GM23248 (cell line): ENCODE measurements at regions not wholly inside any gene's neighbourhood (a gene's known extent, or its start where the extent isn't known, plus 50 kb on each side); places are given as distances from the start of the nearest gene placed in this dataset.

Source experiments
- DNase-seq: peaks from one replicate; pipeline ENCODE4 v3.0.0-alpha.2; 2015
- H2AFZ ChIP-seq: fragments of 200-600 bp; sonication (generic); 2 replicates; pipeline ENCODE4 v1.6.1; 2016; ENCODE audit warnings: antibody characterized with exemption
- H3F3A ChIP-seq: fragments of 200-600 bp; sonication (generic); 2 replicates; pipeline ENCODE4 v1.6.1; 2016; ENCODE audit warnings: mild to moderate bottlenecking, antibody characterized with exemption, mixed run types; ENCODE audit not compliant: insufficient read depth
- H3K27ac ChIP-seq: fragments of 200-600 bp; sonication (generic); 2 replicates; pipeline ENCODE4 v1.5.1; 2016; ENCODE audit warnings: mild to moderate bottlenecking
- H3K27me3 ChIP-seq: fragments of 200-600 bp; sonication (generic); replicated peaks from 2 replicates; pipeline ENCODE4 v1.6.1; 2016; ENCODE audit warnings: mild to moderate bottlenecking; ENCODE audit not compliant: insufficient read depth
- H3K36me3 ChIP-seq: fragments of 200-600 bp; sonication (generic); 2 replicates; pipeline ENCODE4 v1.6.1; 2016; ENCODE audit warnings: low read depth, mild to moderate bottlenecking
- H3K4me1 ChIP-seq: fragments of 200-600 bp; sonication (generic); 2 replicates; pipeline ENCODE4 v1.6.1; 2016; ENCODE audit warnings: mild to moderate bottlenecking; ENCODE audit not compliant: insufficient read depth
- H3K4me2 ChIP-seq: fragments of 200-600 bp; sonication (generic); one replicate; pipeline ENCODE4 v1.6.1; 2016; ENCODE audit warnings: mild to moderate bottlenecking; ENCODE audit not compliant: unreplicated experiment
- H3K4me3 ChIP-seq: fragments of 200-600 bp; sonication (generic); 2 replicates; pipeline ENCODE4 v1.5.1; 2016; ENCODE audit warnings: mild to moderate bottlenecking
- H3K79me2 ChIP-seq: fragments of 200-600 bp; sonication (generic); 2 replicates; pipeline ENCODE4 v1.6.1; 2016; ENCODE audit warnings: mild to moderate bottlenecking; ENCODE audit not compliant: insufficient read depth
- H3K9ac ChIP-seq: fragments of 200-600 bp; sonication (generic); 2 replicates; pipeline ENCODE4 v1.6.1; 2016; ENCODE audit warnings: mild to moderate bottlenecking
- H3K9me2 ChIP-seq: fragments of 200-600 bp; sonication (generic); 2 replicates; pipeline ENCODE4 v1.6.1; 2016; ENCODE audit warnings: mixed run types, mild to moderate bottlenecking, moderate library complexity; ENCODE audit not compliant: insufficient read depth
- H3K9me3 ChIP-seq: fragments of 200-600 bp; sonication (generic); one replicate; pipeline ENCODE4 v1.6.1; 2017; ENCODE audit warnings: low read depth
- H4K20me1 ChIP-seq: fragments of 200-600 bp; sonication (generic); 2 replicates; pipeline ENCODE4 v1.6.0; 2016; ENCODE audit not compliant: insufficient read depth
- EZH2 ChIP-seq: fragments of 200-600 bp; sonication (generic); IDR thresholded peaks from 2 replicates; pipeline ENCODE4 v1.6.1; 2018; ENCODE audit warnings: antibody characterized with exemption, mild to moderate bottlenecking; ENCODE audit not compliant: insufficient read depth, poor library complexity, severe bottlenecking
- EZH2phosphoT487 ChIP-seq: fragments of 200-600 bp; sonication (generic); IDR thresholded peaks from 2 replicates; pipeline ENCODE4 v1.6.1; 2018; ENCODE audit warnings: antibody characterized with exemption, moderate library complexity, mild to moderate bottlenecking, low read depth; ENCODE audit not compliant: insufficient read depth
- WGBS, 2 experiments: methylation state at CpG; one replicate each; pipeline ENCODE4 v1.1.6; 2015 to 2017; ENCODE audit warnings: low lambda C conversion rate in 2 of 2, low coverage in 1 of 2; ENCODE audit errors: missing lambda C conversion rate in 2 of 2; 5-methylcytosine and 5-hydroxymethylcytosine counted together
- in situ Hi-C: fragments of 300-500 bp; cut with MboI; formaldehyde crosslinking; loops from 2 replicates; pipeline ENCODE4 v1.15.0; 2020

- Histone ChIP-seq H3K9me2 (no peaks in the 10 kb centered on the region), H3K4me2 (no peak overlapping the region), H4K20me1 (no peaks in the 10 kb centered on the region), H3K27ac (no peak overlapping the region), H3K4me3 (no peak overlapping the region), H3F3A (no peaks in the 10 kb centered on the region), H3K27me3 (no peaks in the 10 kb centered on the region), H3K79me2 (no peaks in the 10 kb centered on the region), H3K9ac (no peak overlapping the region), H3K36me3 (no peaks in the 10 kb centered on the region), H2AFZ (no peak overlapping the region), H3K4me1 (no peaks in the 10 kb centered on the region), H3K9me3 (no peaks in the 10 kb centered on the region)
- DNase-seq, result no peak
- in situ Hi-C loops, result no loop called here
- TF ChIP-seq EZH2phosphoT487, result no peak
- TF ChIP-seq EZH2, result no peak
- WGBS, 2 experiments, result 45 to 56% methylated on average over 4 of the region's 4 CpGs
Measured at GRCh38 chr5:4424895-4425294, 715.2 kb upstream of the ADAMTS16 start.

- in situ Hi-C loops, result no loop called here
- 34 to 40% methylated on average over 2 of the region's 2 CpGs for WGBS, 2 experiments
- TF ChIP-seq EZH2phosphoT487 (no peak), EZH2 (no peak)
- Histone ChIP-seq H3K79me2 (no peaks in the 10 kb centered on the region), H3K4me3 (no peak overlapping the region), H3K27me3 (no peaks in the 10 kb centered on the region), H3K4me2 (no peak overlapping the region), H2AFZ (no peak overlapping the region), H3K4me1 (no peaks in the 10 kb centered on the region), H3K27ac (no peak overlapping the region), H3K36me3 (no peaks in the 10 kb centered on the region), H3F3A (no peaks in the 10 kb centered on the region), H4K20me1 (no peaks in the 10 kb centered on the region), H3K9me3 (no peaks in the 10 kb centered on the region), H3K9ac (no peak overlapping the region), H3K9me2 (no peaks in the 10 kb centered on the region)
- DNase-seq, result no peak
Measured at GRCh38 chr5:4440536-4440935, 699.6 kb upstream of the ADAMTS16 start.

GRCh38 chr5:4442221-4442620, 697.9 kb upstream of the ADAMTS16 start:
- no peaks in the 10 kb centered on the region for H3K4me1 ChIP-seq
- no peaks in the 10 kb centered on the region for H3K27me3 ChIP-seq
- WGBS, 2 experiments, result 39 to 47% methylated on average over 4 of the region's 4 CpGs
- H3K4me3 ChIP-seq, result no peak overlapping the region
- H3K79me2 ChIP-seq, result no peaks in the 10 kb centered on the region
- H3K36me3 ChIP-seq, result no peaks in the 10 kb centered on the region
- H3K9ac ChIP-seq, result no peak overlapping the region
- no peaks in the 10 kb centered on the region for H3K9me3 ChIP-seq
- no peaks in the 10 kb centered on the region for H3F3A ChIP-seq
- H4K20me1 ChIP-seq, result no peaks in the 10 kb centered on the region
- DNase-seq, result no peak
- TF ChIP-seq EZH2phosphoT487 (no peak), EZH2 (no peak)
- H3K4me2 ChIP-seq, result no peak overlapping the region
- no peak overlapping the region for H3K27ac ChIP-seq
- in situ Hi-C loops, result no loop called here
- H2AFZ ChIP-seq, result no peak overlapping the region
- no peaks in the 10 kb centered on the region for H3K9me2 ChIP-seq

- Histone ChIP-seq H3K27ac (no peak overlapping the region), H4K20me1 (no peaks in the 10 kb centered on the region), H3F3A (no peaks in the 10 kb centered on the region), H3K79me2 (no peaks in the 10 kb centered on the region), H3K9ac (no peak overlapping the region), H3K4me2 (no peak overlapping the region), H3K4me1 (no peaks in the 10 kb centered on the region), H3K36me3 (no peaks in the 10 kb centered on the region), H3K4me3 (no peak overlapping the region), H3K27me3 (no peaks in the 10 kb centered on the region), H3K9me3 (no peaks in the 10 kb centered on the region), H3K9me2 (no peaks in the 10 kb centered on the region), H2AFZ (no peak overlapping the region)
- TF ChIP-seq EZH2, result no peak
- WGBS, 2 experiments, result 51 to 58% methylated on average over 1 of the region's 1 CpG
- DNase-seq, result no peak
- in situ Hi-C loops, result no loop called here
Measured at GRCh38 chr5:4447657-4448056, 692.5 kb upstream of the ADAMTS16 start.

GRCh38 chr5:4453655-4454054, 686.5 kb upstream of the ADAMTS16 start:
- H4K20me1 ChIP-seq, result no peaks in the 10 kb centered on the region
- H3K4me2 ChIP-seq, result no peak overlapping the region
- H3K4me3 ChIP-seq, result no peak overlapping the region
- in situ Hi-C loops, result no loop called here
- H3K4me1 ChIP-seq, result no peaks in the 10 kb centered on the region
- no peak overlapping the region for H3K27ac ChIP-seq
- no peak overlapping the region for H2AFZ ChIP-seq
- no peak for TF ChIP-seq EZH2
- no peak for TF ChIP-seq EZH2phosphoT487
- WGBS, 2 experiments, result 26% methylated on average over 4 of the region's 4 CpGs
- H3F3A ChIP-seq, result no peaks in the 10 kb centered on the region
- H3K9ac ChIP-seq, result no peak overlapping the region
- no peaks in the 10 kb centered on the region for H3K27me3 ChIP-seq
- no peaks in the 10 kb centered on the region for H3K9me3 ChIP-seq
- H3K36me3 ChIP-seq, result no peaks in the 10 kb centered on the region
- no peaks in the 10 kb centered on the region for H3K79me2 ChIP-seq
- no peaks in the 10 kb centered on the region for H3K9me2 ChIP-seq
- no peak for DNase-seq
